Muscle layer of colon (tissue), 2 donors: ENCODE measurements at regions not wholly inside any gene's neighbourhood (a gene's known extent, or its start where the extent isn't known, plus 50 kb on each side); places are given as distances from the start of the nearest gene placed in this dataset.
"Not testable (repeated sequence)": the region's sequence is repeated elsewhere in the genome, so short reads cannot be mapped to it uniquely, and the experiment has no call there.

Experiments
- H3K27ac ChIP-seq: one replicate; pipeline ENCODE4 v1.7.0; 2013; ENCODE audit warnings: low read depth, mild to moderate bottlenecking, low read length, moderate library complexity
- H3K27me3 ChIP-seq, 2 donors: one replicate each; pipeline ENCODE4 v1.7.0; 2013; ENCODE audit warnings: low read length in 2 of 2, mild to moderate bottlenecking in 2 of 2; ENCODE audit not compliant: insufficient read depth in 2 of 2, control insufficient read depth in 1 of 2
- H3K36me3 ChIP-seq: one replicate; pipeline ENCODE4 v1.7.0; 2013; ENCODE audit warnings: mild to moderate bottlenecking, low read length; ENCODE audit not compliant: insufficient read depth
- H3K4me1 ChIP-seq: one replicate; pipeline ENCODE4 v1.7.0; 2013; ENCODE audit warnings: mild to moderate bottlenecking, low read length; ENCODE audit not compliant: insufficient read depth
- H3K4me3 ChIP-seq, 2 donors: one replicate each; pipeline ENCODE4 v1.7.0; 2013; ENCODE audit warnings: low read length in 2 of 2, low read depth in 1 of 2, mild to moderate bottlenecking in 1 of 2, moderate library complexity in 1 of 2
- H3K9ac ChIP-seq: one replicate; pipeline ENCODE4 v1.7.0; 2013; ENCODE audit warnings: low read length
- H3K9me3 ChIP-seq: one replicate; pipeline ENCODE4 v1.7.0; 2013; ENCODE audit warnings: mild to moderate bottlenecking, low read length
- donor health status: abdominal sarcoma.
- donor health status: Adenocarcinoma of cecum.

DNA sequence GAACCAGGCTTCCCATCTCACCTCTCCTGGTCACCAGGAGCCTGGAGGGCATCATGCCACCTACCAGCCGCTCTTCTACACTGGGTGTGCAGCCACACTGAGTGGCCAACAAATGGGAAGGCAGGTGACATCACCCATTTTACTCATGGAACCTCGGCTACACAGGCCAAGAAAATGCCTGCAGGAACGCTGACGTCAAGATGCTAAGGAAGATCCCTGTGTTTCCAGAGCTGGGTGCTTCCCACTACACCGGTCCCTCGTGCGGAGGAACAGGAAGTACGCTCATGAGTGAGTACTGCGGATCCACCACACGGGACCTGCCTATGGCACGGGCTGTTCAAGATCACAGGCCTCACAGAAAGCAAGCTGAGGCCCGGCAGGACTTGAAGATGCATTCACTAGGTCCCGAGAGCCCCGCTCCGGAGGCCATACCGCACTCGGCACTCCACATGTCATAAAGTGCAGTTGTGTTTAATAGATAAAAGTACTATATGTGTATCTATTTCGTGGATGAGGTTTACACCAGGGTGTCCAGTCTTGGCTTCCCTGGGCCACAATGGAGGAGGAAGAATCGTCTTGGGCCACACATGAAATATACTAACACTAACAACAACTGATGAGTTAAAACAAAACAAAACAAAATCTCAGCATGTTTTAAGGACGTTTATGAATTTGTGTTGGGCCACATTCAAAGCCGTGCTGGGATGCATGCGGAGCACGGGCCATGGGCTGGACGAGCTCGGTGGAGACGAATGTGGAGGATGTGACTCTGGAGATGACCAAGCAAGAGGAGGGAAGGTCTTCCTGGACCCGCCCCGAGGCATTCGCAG is 257.9 kb downstream of the THBS2 start:
- Histone ChIP-seq H3K4me1 (peaks cover 5% of the 10 kb centered on the region), H3K4me3 (no peak overlapping the region), H3K9me3 (no peaks in the 10 kb centered on the region), H3K9ac (no peak overlapping the region), H3K27ac (no peak overlapping the region), H3K36me3 (no peaks in the 10 kb centered on the region), H3K27me3 (no peaks in the 10 kb centered on the region)

DNA sequence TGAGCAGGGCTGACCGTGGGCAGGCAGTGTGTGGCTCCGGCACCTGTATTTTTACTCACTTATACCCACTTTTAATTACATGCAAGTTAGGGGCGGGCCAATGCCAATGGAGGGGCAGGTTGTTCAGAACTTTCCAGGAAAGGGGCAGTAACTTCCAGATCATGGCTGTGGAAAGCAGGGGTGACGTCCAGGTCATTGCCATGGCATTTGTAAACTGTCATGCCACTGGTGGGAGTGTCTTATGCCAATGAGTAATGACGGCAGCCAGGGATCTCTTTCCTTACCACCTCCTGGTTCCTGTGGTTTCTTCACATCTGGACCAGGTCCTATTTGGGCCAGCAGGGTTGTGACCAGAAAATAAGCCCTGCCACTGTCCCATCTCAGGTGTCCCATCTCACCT is 258.7 kb downstream of the THBS2 start:
- Histone ChIP-seq H3K9ac (no peak overlapping the region), H3K4me1 (peaks cover 9% of the 10 kb centered on the region), H3K9me3 (no peaks in the 10 kb centered on the region), H3K27me3 (no peaks in the 10 kb centered on the region), H3K27ac (no peak overlapping the region), H3K36me3 (no peaks in the 10 kb centered on the region), H3K4me3 (no peak overlapping the region)

DNA sequence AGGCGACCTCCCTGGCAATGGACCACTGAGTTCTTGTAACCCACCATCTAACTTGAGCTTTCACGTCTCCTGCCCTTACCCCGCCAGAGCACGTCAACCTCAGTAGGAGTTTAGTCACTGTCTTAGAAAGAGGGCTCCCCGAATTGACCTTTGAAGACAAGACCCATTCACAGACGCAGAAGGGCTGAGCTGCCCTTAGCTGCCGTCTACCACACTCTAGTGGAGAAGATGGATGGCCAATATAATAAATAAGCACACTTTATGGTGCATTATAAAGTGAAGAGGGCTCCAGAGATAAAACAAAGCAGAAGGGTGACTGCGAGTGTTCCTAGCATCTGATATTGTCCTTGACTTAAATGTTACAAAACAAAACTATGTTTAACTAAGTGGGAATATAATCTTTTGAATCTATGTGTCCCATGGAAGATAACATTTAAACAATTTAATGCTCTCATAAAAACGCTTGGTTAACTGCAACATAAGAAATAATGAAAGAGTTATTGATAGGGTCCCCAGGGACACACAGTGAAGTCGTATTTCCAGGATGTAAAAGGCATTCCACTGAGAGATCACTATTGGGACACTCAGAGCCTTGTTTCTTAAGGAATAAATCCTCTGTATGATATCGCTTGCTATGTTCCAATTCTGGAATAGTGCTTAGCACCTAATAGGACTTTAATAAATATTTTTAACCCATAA is 261.1 kb downstream of the THBS2 start:
- H3K4me1 ChIP-seq: peaks cover 30% of the 10 kb centered on the region
- H3K9me3 ChIP-seq: no peaks in the 10 kb centered on the region
- H3K27ac ChIP-seq: no peak overlapping the region
- H3K36me3 ChIP-seq: no peaks in the 10 kb centered on the region
- H3K4me3 ChIP-seq: no peak overlapping the region
- H3K9ac ChIP-seq: no peak overlapping the region
- H3K27me3 ChIP-seq: no peaks in the 10 kb centered on the region

DNA sequence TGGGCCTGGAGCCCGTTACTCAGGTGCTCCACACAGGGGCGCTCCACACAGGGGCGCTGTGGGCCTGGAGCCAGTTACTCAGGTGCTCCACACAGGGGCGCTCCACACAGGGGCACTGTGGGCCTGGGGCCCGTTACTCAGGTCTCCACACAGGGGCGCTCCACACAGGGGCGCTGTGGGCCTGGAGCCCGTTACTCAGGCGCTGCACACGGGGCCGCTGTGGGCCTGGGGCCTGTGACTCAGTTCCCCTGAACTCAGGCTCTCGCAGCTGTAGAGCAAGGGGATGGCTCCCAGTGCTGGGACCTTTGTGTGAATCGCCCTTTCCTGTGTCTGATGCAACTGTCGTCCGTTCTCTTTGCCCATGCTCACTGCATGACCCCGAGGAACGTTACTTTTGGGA is 262.0 kb downstream of the THBS2 start:
- not testable (repeated sequence) for H3K27ac ChIP-seq, H3K9me3 ChIP-seq, H3K9ac ChIP-seq, H3K4me3 ChIP-seq, H3K36me3 ChIP-seq, H3K27me3 ChIP-seq
- peaks cover 30% of the 10 kb centered on the region for H3K4me1 ChIP-seq

DNA sequence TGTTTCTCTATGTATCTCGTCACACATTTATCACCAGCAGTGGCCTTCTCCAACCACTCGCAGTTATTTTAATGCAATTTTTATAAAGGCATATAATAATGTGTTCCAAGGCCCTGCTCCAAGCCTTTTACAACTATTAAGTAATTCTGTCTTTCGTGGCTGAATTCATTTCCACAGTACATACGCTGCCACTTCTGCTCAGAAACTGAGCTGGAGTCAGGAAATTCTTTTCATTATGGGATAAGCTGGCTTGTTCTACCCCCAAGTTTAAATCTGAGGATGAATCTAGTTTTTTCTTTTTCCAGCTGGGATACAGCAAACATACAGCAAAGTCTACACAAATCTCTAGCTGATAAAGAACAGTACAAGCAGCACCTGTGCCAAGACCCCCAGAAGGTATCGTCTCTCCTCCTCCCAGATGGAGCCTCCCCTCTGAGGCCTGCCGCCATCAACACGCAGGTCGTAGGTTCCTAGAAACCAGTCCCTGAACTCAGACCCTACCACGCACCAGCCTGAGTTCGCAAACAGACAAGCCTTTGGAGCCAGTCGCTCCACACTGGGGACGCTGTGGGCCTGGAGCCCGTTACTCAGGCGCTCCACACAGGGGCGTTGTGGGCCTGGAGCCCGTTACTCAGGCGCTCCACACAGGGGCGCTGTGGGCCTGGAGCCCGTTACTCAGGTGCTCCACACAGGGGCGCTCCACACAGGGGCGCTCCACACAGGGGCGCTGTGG is 263.5 kb downstream of the THBS2 start:
- no peak overlapping the region for H3K4me3 ChIP-seq
- H3K9me3 ChIP-seq: no peaks in the 10 kb centered on the region
- H3K36me3 ChIP-seq: no peaks in the 10 kb centered on the region
- no peaks in the 10 kb centered on the region for H3K27me3 ChIP-seq
- H3K27ac ChIP-seq: no peak overlapping the region
- H3K4me1 ChIP-seq: peaks cover 33% of the 10 kb centered on the region
- H3K9ac ChIP-seq: no peak overlapping the region

DNA sequence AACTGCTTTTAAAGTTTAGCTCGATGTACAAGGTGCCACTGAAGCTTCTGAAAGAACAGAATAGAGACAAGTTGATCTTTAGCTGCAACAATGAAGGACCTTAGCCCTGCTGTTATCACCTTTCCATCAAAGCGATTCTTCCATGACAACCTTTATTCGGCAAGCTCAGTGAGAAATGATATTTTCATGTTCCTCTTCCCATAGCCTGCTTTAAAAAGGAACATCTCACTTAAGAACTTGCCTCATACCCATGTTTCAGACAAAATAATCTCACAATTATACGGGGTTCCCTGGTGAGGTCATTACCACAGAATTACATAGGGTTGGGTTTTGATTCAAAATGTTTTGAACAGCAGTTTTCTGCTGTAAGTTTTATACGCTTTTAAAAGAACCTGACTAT is 264.2 kb downstream of the THBS2 start:
- Histone ChIP-seq H3K4me3 (no peak overlapping the region), H3K9me3 (no peaks in the 10 kb centered on the region), H3K27me3 (no peaks in the 10 kb centered on the region), H3K4me1 (peaks cover 35% of the 10 kb centered on the region), H3K9ac (no peak overlapping the region), H3K36me3 (no peaks in the 10 kb centered on the region), H3K27ac (no peak overlapping the region)

DNA sequence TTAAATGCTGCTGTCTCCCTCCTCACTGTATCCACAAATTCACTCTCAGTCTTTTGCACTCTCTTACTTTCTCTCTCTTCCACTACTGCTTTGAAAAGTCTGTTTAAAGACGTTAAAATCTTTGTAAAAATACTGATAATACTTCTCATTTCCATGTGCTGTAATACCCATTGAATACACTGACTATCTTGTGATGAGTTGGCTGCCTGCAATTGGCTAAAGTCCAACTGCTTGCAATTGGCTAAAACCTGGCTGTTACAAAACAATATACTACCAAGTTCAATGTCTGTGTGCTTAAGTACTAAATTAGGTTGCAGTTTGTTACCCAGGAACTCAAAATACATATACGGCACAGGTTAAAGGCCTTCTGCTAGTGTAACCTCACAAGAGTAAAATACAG is 264.8 kb downstream of the THBS2 start:
- H3K27me3 ChIP-seq: no peaks in the 10 kb centered on the region

DNA sequence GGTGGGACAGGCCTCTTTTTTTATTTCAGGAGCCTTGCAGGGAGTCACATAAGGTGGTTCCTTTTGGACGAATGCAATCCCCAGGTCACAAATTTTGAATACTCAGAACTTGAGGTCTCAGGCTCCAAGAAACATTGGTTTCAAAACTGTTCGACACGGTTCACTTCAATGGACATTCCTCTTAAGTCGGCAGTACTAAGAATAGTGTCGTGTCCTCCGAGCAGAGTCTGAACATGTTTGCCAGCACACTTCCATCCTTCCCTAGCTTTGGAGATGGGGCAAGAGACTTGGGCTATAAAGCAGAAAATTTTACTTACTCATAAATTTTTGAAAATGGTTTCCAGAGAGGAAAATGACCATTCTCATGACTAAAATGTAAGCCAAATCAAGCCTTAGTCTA is 265.4 kb downstream of the THBS2 start:
- no peaks in the 10 kb centered on the region for H3K36me3 ChIP-seq
- no peak overlapping the region for H3K27ac ChIP-seq
- H3K9ac ChIP-seq: no peak overlapping the region
- no peaks in the 10 kb centered on the region for H3K27me3 ChIP-seq
- H3K9me3 ChIP-seq: no peaks in the 10 kb centered on the region
- H3K4me1 ChIP-seq: peaks cover 37% of the 10 kb centered on the region
- H3K4me3 ChIP-seq: no peak overlapping the region

More for the DNA sequence above, 264.8 kb downstream of the THBS2 start:
- peaks cover 37% of the 10 kb centered on the region for H3K4me1 ChIP-seq
- H3K9ac ChIP-seq: no peak overlapping the region
- no peak overlapping the region for H3K27ac ChIP-seq
- no peaks in the 10 kb centered on the region for H3K36me3 ChIP-seq
- H3K9me3 ChIP-seq: no peaks in the 10 kb centered on the region
- H3K4me3 ChIP-seq: no peak overlapping the region

DNA sequence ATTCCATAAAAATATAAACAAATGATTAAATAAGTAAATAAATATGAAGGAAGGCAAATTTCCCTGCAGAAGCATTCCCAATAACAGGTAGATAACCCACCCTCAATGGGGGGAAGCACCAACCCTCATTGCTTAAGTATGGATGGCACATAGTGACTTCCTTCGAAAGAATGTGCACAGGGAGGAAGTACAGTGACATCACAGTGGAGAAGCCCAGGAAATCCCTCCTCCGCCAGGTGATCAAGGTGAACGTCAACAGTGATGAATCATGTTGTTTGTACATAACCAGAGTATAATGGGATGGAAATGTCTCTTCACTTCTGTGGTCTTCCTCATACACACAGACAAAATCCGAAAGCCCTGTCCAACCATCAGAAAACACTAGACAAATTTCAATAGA is 267.9 kb downstream of the THBS2 start:
- Histone ChIP-seq H3K9me3 (no peaks in the 10 kb centered on the region), H3K27ac (no peak overlapping the region), H3K4me3 (no peak overlapping the region), H3K4me1 (peaks cover 32% of the 10 kb centered on the region), H3K27me3 (no peaks in the 10 kb centered on the region), H3K9ac (no peak overlapping the region), H3K36me3 (no peaks in the 10 kb centered on the region)

DNA sequence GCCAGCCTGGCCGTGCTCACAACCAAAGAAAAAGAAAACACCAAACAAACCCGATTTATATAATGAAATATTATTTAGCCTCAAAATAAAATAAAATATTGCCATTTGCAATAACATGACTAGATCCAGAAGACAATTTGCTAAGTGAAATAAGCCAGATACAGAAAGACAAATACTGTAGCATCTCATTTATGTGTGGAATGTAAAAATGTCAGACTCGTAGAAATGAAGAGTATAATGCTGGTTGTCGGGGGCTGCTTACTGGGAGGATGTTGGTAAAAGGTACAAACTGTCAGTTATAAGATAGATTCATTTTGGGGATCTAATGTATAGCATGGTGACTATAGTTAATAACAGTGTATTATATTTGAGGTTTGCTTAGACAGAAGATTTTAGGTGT is 269.7 kb downstream of the THBS2 start:
- Histone ChIP-seq H3K9me3 (no peaks in the 10 kb centered on the region), H3K27ac (no peak overlapping the region), H3K36me3 (no peaks in the 10 kb centered on the region), H3K4me1 (peaks cover 17% of the 10 kb centered on the region), H3K4me3 (no peak overlapping the region), H3K9ac (no peak overlapping the region), H3K27me3 (no peaks in the 10 kb centered on the region)

DNA sequence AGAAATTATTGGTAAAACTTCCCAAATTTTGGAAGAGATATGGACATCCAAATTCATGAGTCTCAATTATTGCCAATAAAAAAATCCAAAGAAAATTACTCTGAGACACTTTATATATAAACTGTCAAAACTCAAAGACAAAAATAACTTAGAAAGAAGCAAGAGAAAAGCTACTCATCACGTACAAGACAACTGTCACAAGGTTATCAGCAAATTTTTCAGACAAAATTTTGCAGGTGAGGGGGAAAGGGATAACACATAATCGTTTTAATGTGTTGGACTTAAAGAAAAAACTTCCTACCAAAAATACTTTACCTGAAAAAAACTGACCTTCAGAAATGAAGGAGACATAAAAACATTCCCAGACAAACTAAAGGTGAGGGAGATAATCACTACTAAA is 272.5 kb downstream of the THBS2 start:
- H3K36me3 ChIP-seq: no peaks in the 10 kb centered on the region
- no peaks in the 10 kb centered on the region for H3K9me3 ChIP-seq
- no peak overlapping the region for H3K4me3 ChIP-seq
- H3K27ac ChIP-seq: no peak overlapping the region
- no peak overlapping the region for H3K9ac ChIP-seq
- H3K27me3 ChIP-seq: no peaks in the 10 kb centered on the region
- H3K4me1 ChIP-seq: peaks cover 7% of the 10 kb centered on the region
